ENCODE measurements at regions not wholly inside any gene's neighbourhood (a gene's known extent, or its start where the extent isn't known, plus 50 kb on each side); places are given as distances from the start of the nearest gene placed in this dataset.
"Not testable (repeated sequence)": the region's sequence is repeated elsewhere in the genome, so short reads cannot be mapped to it uniquely, and the experiment has no call there.

DNA sequence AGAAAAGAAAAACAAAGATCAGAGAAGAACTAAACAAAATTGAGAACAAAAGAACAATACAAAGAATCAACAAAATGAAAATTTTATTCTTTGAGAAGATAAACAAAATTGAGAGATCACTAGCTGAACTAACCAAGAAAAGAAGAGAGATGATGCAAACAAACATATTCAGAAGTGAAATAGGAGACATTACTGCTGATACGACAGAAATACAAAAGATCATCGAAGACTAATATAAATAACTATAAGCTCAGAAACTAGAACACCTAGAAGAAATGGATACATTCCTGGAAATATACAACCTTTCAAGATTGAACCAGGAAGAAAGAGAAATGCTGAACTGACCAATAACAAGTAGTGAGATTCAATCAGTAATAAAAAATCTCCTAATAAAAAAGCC, 533.1 kb upstream of the PPP2R3A start:
- H3K4me1 ChIP-seq: no peaks in the 10 kb centered on the region
- H3K36me3 ChIP-seq: no peaks in the 10 kb centered on the region
- intact Hi-C loops (cut with DNase I): loop anchor here (10.0 kb wide), 1 partner anchor 442 kb away; no protein-coding TSS in a partner anchor
- no peak overlapping the region for H3K27ac ChIP-seq
- H3K4me3 ChIP-seq: no peak overlapping the region
- no peaks in the 10 kb centered on the region for H3K27me3 ChIP-seq
- DNase-seq (ENCODE audit: extremely low spot score in 2 of 2): no peak
- no peaks in the 10 kb centered on the region for H3K9me3 ChIP-seq
- TF ChIP-seq POLR2AphosphoS5 (IDR thresholded peaks at IDR 0.05; ENCODE audit: insufficient read depth in 1 of 2, low read depth in 1 of 2): no peak
- no peak for TF ChIP-seq CTCF (IDR thresholded peaks at IDR 0.05)
- TF ChIP-seq POLR2A (IDR thresholded peaks at IDR 0.05): no peak

GRCh38 chr3:135438889-135439597, 526.5 kb upstream of the PPP2R3A start:
- DNase-seq (ENCODE audit: extremely low spot score in 2 of 2): not testable (repeated sequence)
- intact Hi-C loops (cut with DNase I): loop anchor here (10.0 kb wide), 1 partner anchor 436 kb away; no protein-coding TSS in a partner anchor

DNA sequence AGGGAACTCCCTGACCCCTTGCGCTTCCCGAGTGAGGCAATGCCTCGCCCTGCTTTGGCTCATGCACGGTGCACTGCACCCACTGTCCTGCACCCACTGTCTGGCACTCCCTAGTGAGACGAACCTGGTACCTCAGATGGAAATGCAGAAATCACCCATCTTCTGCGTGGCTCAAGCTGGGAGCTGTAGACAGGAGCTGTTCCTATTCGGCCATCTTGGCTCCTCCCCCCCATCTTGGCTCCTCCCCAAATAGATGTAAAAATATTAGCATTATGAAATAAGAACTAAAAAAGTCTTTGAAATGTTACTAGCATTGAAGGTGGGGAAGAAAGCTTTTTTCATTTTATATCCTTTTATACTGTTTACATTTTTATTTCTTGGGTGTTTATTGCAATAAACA, 525.9 kb upstream of the PPP2R3A start:
- DNase-seq (ENCODE audit: extremely low spot score in 2 of 2); H3K27ac ChIP-seq; H3K27me3 ChIP-seq; H3K36me3 ChIP-seq; H3K9me3 ChIP-seq; H3K4me3 ChIP-seq; H3K4me1 ChIP-seq: not testable (repeated sequence)
- intact Hi-C loops (cut with DNase I): loop anchor here (10.0 kb wide), 1 partner anchor 435 kb away; no protein-coding TSS in a partner anchor

More at GRCh38 chr3:135438889-135439597, 526.5 kb upstream of the PPP2R3A start:
- not testable (repeated sequence) for H3K27ac ChIP-seq, H3K36me3 ChIP-seq, H3K4me3 ChIP-seq, H3K27me3 ChIP-seq, H3K9me3 ChIP-seq, H3K4me1 ChIP-seq

GRCh38 chr3:135440233-135440632, 525.3 kb upstream of the PPP2R3A start:
- Histone ChIP-seq H3K9me3 (no peaks in the 10 kb centered on the region), H3K4me1 (no peaks in the 10 kb centered on the region), H3K36me3 (no peaks in the 10 kb centered on the region), H3K27ac (no peak overlapping the region), H3K27me3 (no peaks in the 10 kb centered on the region), H3K4me3 (no peak overlapping the region)
- intact Hi-C loops (cut with DNase I): no loop called here
- TF ChIP-seq CTCF (IDR thresholded peaks at IDR 0.05) (no peak), POLR2A (IDR thresholded peaks at IDR 0.05) (no peak)
- no peak for DNase-seq (ENCODE audit: extremely low spot score in 2 of 2)

GRCh38 chr3:135440746-135441145, 524.8 kb upstream of the PPP2R3A start:
- no peak overlapping the region for H3K4me3 ChIP-seq

More at GRCh38 chr3:135440746-135441145, 524.8 kb upstream of the PPP2R3A start:
- no peaks in the 10 kb centered on the region for H3K36me3 ChIP-seq
- H3K27ac ChIP-seq: no peak overlapping the region
- intact Hi-C loops (cut with DNase I): no loop called here
- no peak for TF ChIP-seq CTCF (IDR thresholded peaks at IDR 0.05)
- no peak for TF ChIP-seq POLR2A (IDR thresholded peaks at IDR 0.05)
- TF ChIP-seq POLR2AphosphoS5 (IDR thresholded peaks at IDR 0.05; ENCODE audit: insufficient read depth in 1 of 2, low read depth in 1 of 2): no peak
- no peaks in the 10 kb centered on the region for H3K27me3 ChIP-seq
- no peaks in the 10 kb centered on the region for H3K4me1 ChIP-seq
- no peak for DNase-seq (ENCODE audit: extremely low spot score in 2 of 2)
- H3K9me3 ChIP-seq: no peaks in the 10 kb centered on the region
